Astrocyte of the cerebellum (primary cell): ENCODE measurements at regions not wholly inside any gene's neighbourhood (a gene's known extent, or its start where the extent isn't known, plus 50 kb on each side); places are given as distances from the start of the nearest gene placed in this dataset.
"Not testable (repeated sequence)": the region's sequence is repeated elsewhere in the genome, so short reads cannot be mapped to it uniquely, and the experiment has no call there.

Experiments
- DNase-seq: peaks from one replicate; pipeline ENCODE4 v3.0.0-alpha.2; 2011; ENCODE audit warnings: low read depth
- H3K4me3 ChIP-seq: 2 replicates; pipeline ENCODE4 v1.5.1; 2011; ENCODE audit warnings: mild to moderate bottlenecking, low read depth, low read length, moderate library complexity
- CTCF ChIP-seq: IDR thresholded peaks from 2 replicates; pipeline ENCODE4 v1.5.1; 2012; ENCODE audit warnings: low read length, low read depth, moderate library complexity, mild to moderate bottlenecking; ENCODE audit errors: missing control alignments
- in situ Hi-C: cut with HindIII; loops from 2 replicates; pipeline ENCODE4 v1.10.0; 2017; ENCODE audit warnings: low sequenced_read_pairs

GRCh38 chr7:106442476-106442875, 157.7 kb upstream of the NAMPT start:
- no peak for DNase-seq
- no peak for TF ChIP-seq CTCF
- in situ Hi-C loops = no loop called here
- H3K4me3 ChIP-seq = no peak overlapping the region

- H3K4me3 ChIP-seq, DNase-seq, in situ Hi-C loops: not testable (repeated sequence)
These were observed 156.6 kb upstream of the NAMPT start for GRCh38 chr7:106441343-106441742.

- in situ Hi-C loops, H3K4me3 ChIP-seq, DNase-seq: not testable (repeated sequence)
These were observed 152.2 kb upstream of the NAMPT start for GRCh38 chr7:106436933-106437332.

GRCh38 chr7:106433377-106433776, 148.6 kb upstream of the NAMPT start:
- no peak for DNase-seq
- in situ Hi-C loops = no loop called here
- TF ChIP-seq CTCF = no peak

GRCh38 chr7:106430535-106431455, 146.0 kb upstream of the NAMPT start:
- DNase-seq = no peak
- no peak for TF ChIP-seq CTCF
- in situ Hi-C loops = no loop called here
- H3K4me3 ChIP-seq = no peak overlapping the region

More at GRCh38 chr7:106433377-106433776, 148.6 kb upstream of the NAMPT start:
- H3K4me3 ChIP-seq = no peak overlapping the region

- no peak for DNase-seq
- H3K4me3 ChIP-seq = no peak overlapping the region
- in situ Hi-C loops = no loop called here
- no peak for TF ChIP-seq CTCF
These were observed 145.3 kb upstream of the NAMPT start for GRCh38 chr7:106430103-106430502.

- no peak overlapping the region for H3K4me3 ChIP-seq
- DNase-seq = no peak
- no peak for TF ChIP-seq CTCF
- in situ Hi-C loops = no loop called here
These were observed 142.0 kb upstream of the NAMPT start for GRCh38 chr7:106426803-106427202.
